ENCODE measurements at regions not wholly inside any gene's neighbourhood (a gene's known extent, or its start where the extent isn't known, plus 50 kb on each side); places are given as distances from the start of the nearest gene placed in this dataset.

GRCh38 chr14:51445001-51445390 is 204.9 kb downstream of the TMX1 start:
- no peak for TF ChIP-seq CTCF (IDR thresholded peaks at IDR 0.05)
- H3K4me3 ChIP-seq (ENCODE audit: low read depth in 1 of 2, low read length in 1 of 2) = no peak overlapping the region

GRCh38 chr14:51446771-51447170 is 204.9 kb upstream of the FRMD6 start:
- H3K27me3 ChIP-seq = peaks cover 8% of the 10 kb centered on the region
- no peaks in the 10 kb centered on the region for H3K4me1 ChIP-seq (ENCODE audit: control insufficient read depth in 1 of 2, insufficient read depth in 1 of 2, low read depth in 1 of 2, low read length in 1 of 2)
- no peak overlapping the region for H3K27ac ChIP-seq
- no peaks in the 10 kb centered on the region for H3K9me3 ChIP-seq
- no peak overlapping the region for H3K4me3 ChIP-seq (ENCODE audit: low read depth in 1 of 2, low read length in 1 of 2)
- no peak for TF ChIP-seq CTCF (IDR thresholded peaks at IDR 0.05)
- no peaks in the 10 kb centered on the region for H3K36me3 ChIP-seq

More at GRCh38 chr14:51445001-51445390, 204.9 kb downstream of the TMX1 start:
- no peak overlapping the region for H3K27ac ChIP-seq
- H3K4me1 ChIP-seq (ENCODE audit: control insufficient read depth in 1 of 2, insufficient read depth in 1 of 2, low read depth in 1 of 2, low read length in 1 of 2) = no peaks in the 10 kb centered on the region
- no peaks in the 10 kb centered on the region for H3K36me3 ChIP-seq
- H3K9me3 ChIP-seq = no peaks in the 10 kb centered on the region
- H3K27me3 ChIP-seq = peaks cover 12% of the 10 kb centered on the region

GRCh38 chr14:51447411-51447810 is 204.3 kb upstream of the FRMD6 start:
- H3K27ac ChIP-seq = no peak overlapping the region
- H3K4me3 ChIP-seq (ENCODE audit: low read depth in 1 of 2, low read length in 1 of 2) = no peak overlapping the region
- no peak for TF ChIP-seq CTCF (IDR thresholded peaks at IDR 0.05)
- H3K4me1 ChIP-seq (ENCODE audit: control insufficient read depth in 1 of 2, insufficient read depth in 1 of 2, low read depth in 1 of 2, low read length in 1 of 2) = no peaks in the 10 kb centered on the region
- H3K9me3 ChIP-seq = no peaks in the 10 kb centered on the region
- H3K36me3 ChIP-seq = no peaks in the 10 kb centered on the region
- H3K27me3 ChIP-seq = peaks cover 8% of the 10 kb centered on the region

GRCh38 chr14:51448831-51449670 is 202.7 kb upstream of the FRMD6 start:
- Histone ChIP-seq H3K27me3 (no peaks in the 10 kb centered on the region), H3K36me3 (no peaks in the 10 kb centered on the region), H3K27ac (no peak overlapping the region), H3K9me3 (no peaks in the 10 kb centered on the region), H3K4me3 (ENCODE audit: low read depth in 1 of 2, low read length in 1 of 2) (no peak overlapping the region), H3K4me1 (ENCODE audit: control insufficient read depth in 1 of 2, insufficient read depth in 1 of 2, low read depth in 1 of 2, low read length in 1 of 2) (no peaks in the 10 kb centered on the region)
- TF ChIP-seq CTCF (IDR thresholded peaks at IDR 0.05) = no peak

- Histone ChIP-seq H3K4me3 (ENCODE audit: low read depth in 1 of 2, low read length in 1 of 2) (no peak overlapping the region), H3K27ac (no peak overlapping the region), H3K9me3 (no peaks in the 10 kb centered on the region), H3K36me3 (no peaks in the 10 kb centered on the region), H3K4me1 (ENCODE audit: control insufficient read depth in 1 of 2, insufficient read depth in 1 of 2, low read depth in 1 of 2, low read length in 1 of 2) (no peaks in the 10 kb centered on the region), H3K27me3 (no peaks in the 10 kb centered on the region)
- no peak for TF ChIP-seq CTCF (IDR thresholded peaks at IDR 0.05)
Measured at GRCh38 chr14:51449681-51450080, 202.0 kb upstream of the FRMD6 start.
